GM12878 (cell line): ENCODE measurements at regions not wholly inside any gene's neighbourhood (a gene's known extent, or its start where the extent isn't known, plus 50 kb on each side); places are given as distances from the start of the nearest gene placed in this dataset.

ENCODE experiments used
- ATAC-seq: fragments of 200-7000 bp; cut with Tn5 transposase; 3 replicates; pipeline ENCODE4 v1.9.1; 2020; ENCODE audit warnings: mild to moderate bottlenecking, moderate library complexity
- BruUV-seq: library from RNA; stranded (reverse); fragments of 400-500 nt; replicated peaks from 2 replicates; lab custom pipeline; 2021; lab: Mats Ljungman, UMichigan
- CTCF ChIA-PET: fragments of 300-600 bp; sonication (Branson Sonifier 250); formaldehyde crosslinking; extraction: SDS; loops from one replicate; lab custom pipeline; 2021; ENCODE audit warnings: inconsistent platforms; lab: Yijun Ruan, JAX
- POLR2A ChIA-PET: fragments of 350-600 bp; formaldehyde crosslinking; extraction: SDS; loops from one replicate; lab custom pipeline; 2021; ENCODE audit warnings: inconsistent platforms; lab: Charles Lee
- RAD21 ChIA-PET: fragments of 300-600 bp; sonication (Branson Sonifier 250); formaldehyde crosslinking; loops from one replicate; lab custom pipeline; 2023; ENCODE audit warnings: antibody characterized with exemption; ENCODE audit not compliant: unreplicated experiment; lab: Charles Lee
- SMC1A ChIA-PET: fragments of 300-600 bp; sonication (Branson Sonifier 250); formaldehyde crosslinking; loops from one replicate; lab custom pipeline; 2023; ENCODE audit not compliant: unreplicated experiment, uncharacterized antibody; lab: Charles Lee
- DNase-seq: peaks from one replicate; pipeline ENCODE4 v3.0.0-alpha.2; 2011; ENCODE audit warnings: low read depth, low spot score
- FAIRE-seq: peaks from 3 replicates; lab custom pipeline; 2011; peaks lifted over from hg19 to GRCh38; lab: Jason Lieb, UNC
- H2AFZ ChIP-seq: 2 replicates; pipeline ENCODE4 v1.6.0; 2011; ENCODE audit warnings: low read depth, low read length, control low read depth; ENCODE audit not compliant: control insufficient read depth
- H3K27ac ChIP-seq: 2 replicates; pipeline ENCODE4 v1.5.1; 2011; ENCODE audit warnings: control low read depth; ENCODE audit not compliant: control insufficient read depth, insufficient read depth
- H3K27me3 ChIP-seq, 2 experiments: replicated peaks in 1 of 2; 2 replicates each; pipeline versions ENCODE4 v1.6.0 to v1.6.1; 2011; ENCODE audit warnings: low read length in 1 of 2; ENCODE audit not compliant: control insufficient read depth in 2 of 2, insufficient read depth in 2 of 2
- H3K36me3 ChIP-seq, 2 experiments: 2 replicates each; pipeline ENCODE4 v1.5.1; 2011; ENCODE audit warnings: low read length in 1 of 2; ENCODE audit not compliant: control insufficient read depth in 2 of 2, insufficient read depth in 2 of 2
- H3K4me1 ChIP-seq: 2 replicates; pipeline ENCODE4 v1.6.1; 2011; ENCODE audit warnings: mild to moderate bottlenecking, low read length, moderate library complexity, mixed read lengths; ENCODE audit not compliant: control insufficient read depth, insufficient read depth
- H3K4me2 ChIP-seq: 2 replicates; pipeline ENCODE4 v1.6.0; 2011; ENCODE audit warnings: control low read depth; ENCODE audit not compliant: control insufficient read depth, insufficient read depth
- H3K4me3 ChIP-seq: fragments of 200-600 bp; sonication (generic); 2 replicates; pipeline ENCODE4 v1.5.1; 2016
- H3K79me2 ChIP-seq: 2 replicates; pipeline ENCODE4 v1.6.0; 2011; ENCODE audit warnings: low read length; ENCODE audit not compliant: control insufficient read depth, insufficient read depth
- H3K9ac ChIP-seq: 2 replicates; pipeline ENCODE4 v1.8.0; 2011; ENCODE audit warnings: low read length, control low read depth, mixed read lengths; ENCODE audit not compliant: control insufficient read depth, insufficient read depth
- H3K9me3 ChIP-seq: replicated peaks from 3 replicates; pipeline ENCODE4 v1.5.1; 2011; ENCODE audit warnings: mild to moderate bottlenecking, low read length; ENCODE audit not compliant: control insufficient read depth, insufficient read depth
- H4K20me1 ChIP-seq: 2 replicates; pipeline ENCODE4 v1.6.0; 2011; ENCODE audit not compliant: control insufficient read depth, insufficient read depth
- CREM ChIP-seq: IDR thresholded peaks from 2 replicates; pipeline ENCODE4 v1.6.1; 2014; ENCODE audit warnings: antibody characterized with exemption, low read depth
- GATAD2B ChIP-seq: fragments of 450-650 bp; conservative IDR thresholded peaks from 2 replicates; pipeline ENCODE4 v1.6.1; 2017; ENCODE audit warnings: low read depth, mild to moderate bottlenecking, moderate library complexity
- IKZF2 ChIP-seq, 2 experiments: fragments of 450-650 bp; IDR thresholded peaks; 2 replicates each; pipeline ENCODE4 v1.6.1; 2017; ENCODE audit warnings: mild to moderate bottlenecking in 2 of 2, moderate library complexity in 2 of 2
- MEF2B ChIP-seq: fragments of 450-650 bp; IDR thresholded peaks from 2 replicates; pipeline ENCODE4 v1.6.1; 2018; ENCODE audit warnings: mild to moderate bottlenecking, moderate library complexity; ENCODE audit not compliant: partially characterized antibody, poor library complexity, severe bottlenecking
- PAX5 ChIP-seq: IDR thresholded peaks from 2 replicates; pipeline ENCODE4 v1.6.1; 2011; ENCODE audit warnings: low read depth, low read length, borderline replicate concordance
- POLR2A ChIP-seq: IDR thresholded peaks from 2 replicates; pipeline ENCODE4 v1.6.1; 2011; ENCODE audit warnings: low read depth, mild to moderate bottlenecking, low read length
- POLR2AphosphoS2 ChIP-seq: IDR thresholded peaks from 2 replicates; pipeline ENCODE4 v1.6.1; 2011; ENCODE audit warnings: low read depth, mild to moderate bottlenecking, low read length, improper control_type of control experiment, moderate library complexity
- RB1 ChIP-seq: fragments of 450-650 bp; formaldehyde crosslinking; IDR thresholded peaks from 2 replicates; pipeline ENCODE4 v1.6.1; 2017; ENCODE audit warnings: mild to moderate bottlenecking, borderline replicate concordance
- RFX5 ChIP-seq: IDR thresholded peaks from 2 replicates; pipeline ENCODE4 v1.6.1; 2011; ENCODE audit warnings: low read depth, low read length, improper control_type of control experiment
- WRNIP1 ChIP-seq: IDR thresholded peaks from 2 replicates; pipeline ENCODE4 v1.6.1; 2011; ENCODE audit warnings: low read depth, low read length, improper control_type of control experiment, borderline replicate concordance
- YBX1 ChIP-seq: fragments of 450-650 bp; IDR thresholded peaks from 2 replicates; pipeline ENCODE4 v1.6.1; 2016; ENCODE audit warnings: antibody characterized with exemption
- ZNF217 ChIP-seq: fragments of 450-650 bp; IDR thresholded peaks from 2 replicates; pipeline ENCODE4 v1.6.1; 2017; ENCODE audit warnings: antibody characterized with exemption, mild to moderate bottlenecking
- ZNF622 ChIP-seq: fragments of 450-650 bp; IDR thresholded peaks from 2 replicates; pipeline ENCODE4 v1.6.1; 2017; ENCODE audit warnings: mild to moderate bottlenecking, inconsistent platforms
- in situ Hi-C: fragments of 300-500 bp; cut with MboI; formaldehyde crosslinking; loops from 9 replicates; pipeline ENCODE4 v1.14.3; 2018; ENCODE audit warnings: mixed read lengths
- intact Hi-C: fragments of 100-400 bp; cut with micrococcal nuclease; formaldehyde crosslinking; loops from one replicate; pipeline ENCODE4 v1.14.2; 2022; ENCODE audit not compliant: unreplicated experiment

DNA sequence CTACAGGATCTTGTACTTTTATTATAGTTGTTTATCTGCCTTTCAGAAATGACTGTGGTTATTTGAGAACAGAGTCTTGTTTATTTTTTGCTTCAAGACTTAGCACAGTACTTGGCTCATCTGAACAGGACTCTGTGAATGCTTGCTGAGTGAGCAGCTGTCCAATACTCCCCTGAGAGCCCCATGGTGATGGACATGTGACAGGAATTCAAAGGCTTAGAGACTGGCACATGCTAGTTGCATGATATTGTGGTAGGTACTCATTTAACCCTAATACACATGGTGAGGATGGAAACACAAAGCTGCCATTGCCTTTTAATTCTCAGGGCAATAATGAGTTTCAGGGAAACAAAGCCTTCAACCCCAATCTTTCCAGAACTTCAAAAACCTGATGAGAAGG lies 97.3 kb downstream of the GEMIN8 start:
- H3K4me3 ChIP-seq: no peak overlapping the region
- H3K4me1 ChIP-seq: no peaks in the 10 kb centered on the region
- H3K79me2 ChIP-seq: no peaks in the 10 kb centered on the region
- H3K36me3 ChIP-seq: no peaks in the 10 kb centered on the region
- H3K4me2 ChIP-seq: no peak overlapping the region
- no peaks in the 10 kb centered on the region for H3K9me3 ChIP-seq
- H3K27ac ChIP-seq: no peak overlapping the region
- in situ Hi-C loops: no loop called here
- ATAC-seq: no peak
- H2AFZ ChIP-seq: no peak overlapping the region
- no TSS peak for BruUV-seq
- no peak for TF ChIP-seq IKZF2 (IDR thresholded peaks at IDR 0.05)
- no peak for TF ChIP-seq RB1
- no peak for TF ChIP-seq GATAD2B
- TF ChIP-seq CREM: no peak
- TF ChIP-seq PAX5: no peak
- TF ChIP-seq WRNIP1: no peak
- TF ChIP-seq POLR2AphosphoS2: no peak
- no peak for TF ChIP-seq YBX1
- no peak for TF ChIP-seq MEF2B
- TF ChIP-seq ZNF622: no peak
- no peak for TF ChIP-seq ZNF217
- TF ChIP-seq RFX5: no peak
- no peak for TF ChIP-seq POLR2A
- TF ChIP-seq, all 136 proteins: peak for 0
- no peak for FAIRE-seq
- CTCF ChIA-PET: no interaction called here
- Histone ChIP-seq H3K9ac (no peak overlapping the region), H4K20me1 (no peaks in the 10 kb centered on the region), H3K27me3 (peaks cover 2 to 3% of the 10 kb centered on the region in 2 experiments; a peak in 2 of 4 replicates)
- intact Hi-C loops: no loop called here
- DNase-seq: no peak
- RAD21 ChIA-PET: no interaction called here
- POLR2A ChIA-PET: no interaction called here
- SMC1A ChIA-PET: interaction anchor here (0.8 kb wide), 1 partner anchor 21 kb away, joined by 3 read pairs; no protein-coding TSS in a partner anchor
